Peyer's patch (tissue), 4 donors: ENCODE measurements at regions not wholly inside any gene's neighbourhood (a gene's known extent, or its start where the extent isn't known, plus 50 kb on each side); places are given as distances from the start of the nearest gene placed in this dataset.

Experiments
- POLR2A ChIP-seq, 2 donors: fragments of 450-650 bp; IDR thresholded peaks; one replicate each; pipeline ENCODE4 v1.5.1; 2017; ENCODE audit warnings: antibody characterized with exemption in 2 of 2, mild to moderate bottlenecking in 2 of 2, moderate library complexity in 2 of 2
- TF ChIP-seq, protein P1 (sequence below), 6 experiments: fragments of 450-650 bp in 4 of 6; fragments of 200-600 bp in 2 of 6; sonication (generic) in 1 of 6; IDR thresholded peaks; one replicate each; pipeline ENCODE4 v1.5.1; 2017 to 2019; ENCODE audit warnings: antibody characterized with exemption in 6 of 6, mild to moderate bottlenecking in 3 of 6, moderate library complexity in 1 of 6

- TF ChIP-seq, protein P1, sequence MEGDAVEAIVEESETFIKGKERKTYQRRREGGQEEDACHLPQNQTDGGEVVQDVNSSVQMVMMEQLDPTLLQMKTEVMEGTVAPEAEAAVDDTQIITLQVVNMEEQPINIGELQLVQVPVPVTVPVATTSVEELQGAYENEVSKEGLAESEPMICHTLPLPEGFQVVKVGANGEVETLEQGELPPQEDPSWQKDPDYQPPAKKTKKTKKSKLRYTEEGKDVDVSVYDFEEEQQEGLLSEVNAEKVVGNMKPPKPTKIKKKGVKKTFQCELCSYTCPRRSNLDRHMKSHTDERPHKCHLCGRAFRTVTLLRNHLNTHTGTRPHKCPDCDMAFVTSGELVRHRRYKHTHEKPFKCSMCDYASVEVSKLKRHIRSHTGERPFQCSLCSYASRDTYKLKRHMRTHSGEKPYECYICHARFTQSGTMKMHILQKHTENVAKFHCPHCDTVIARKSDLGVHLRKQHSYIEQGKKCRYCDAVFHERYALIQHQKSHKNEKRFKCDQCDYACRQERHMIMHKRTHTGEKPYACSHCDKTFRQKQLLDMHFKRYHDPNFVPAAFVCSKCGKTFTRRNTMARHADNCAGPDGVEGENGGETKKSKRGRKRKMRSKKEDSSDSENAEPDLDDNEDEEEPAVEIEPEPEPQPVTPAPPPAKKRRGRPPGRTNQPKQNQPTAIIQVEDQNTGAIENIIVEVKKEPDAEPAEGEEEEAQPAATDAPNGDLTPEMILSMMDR (IDR thresholded peaks at IDR 0.05) = no peak
- TF ChIP-seq POLR2A (IDR thresholded peaks at IDR 0.05) = no peak
These were observed 370.2 kb upstream of the MYT1L start for GRCh38 chr2:2701176-2701781.
